GM13976 (cell line): ENCODE measurements at regions not wholly inside any gene's neighbourhood (a gene's known extent, or its start where the extent isn't known, plus 50 kb on each side); places are given as distances from the start of the nearest gene placed in this dataset.

Experiments used
- DNase-seq: peaks from one replicate; pipeline ENCODE4 v3.0.0; 2012; ENCODE audit warnings: low spot score
- CTCF ChIP-seq: IDR thresholded peaks from 2 replicates; pipeline ENCODE4 v1.5.1; 2012; ENCODE audit warnings: borderline replicate concordance, mild to moderate bottlenecking; ENCODE audit not compliant: insufficient read depth; ENCODE audit errors: extremely low read depth, missing control alignments, control extremely low read depth
- in situ Hi-C: fragments of 300-500 bp; cut with MboI; formaldehyde crosslinking; loops from one replicate; pipeline ENCODE4 v1.12.0; 2022; ENCODE audit warnings: low sequenced_read_pairs, mixed read lengths, inconsistent platforms; ENCODE audit not compliant: unreplicated experiment

GRCh38 chr5:44574678-44575077 lies 185.5 kb upstream of the FGF10 start:
- TF ChIP-seq CTCF: no peak
- DNase-seq: no peak
- in situ Hi-C loops: no loop called here

DNA sequence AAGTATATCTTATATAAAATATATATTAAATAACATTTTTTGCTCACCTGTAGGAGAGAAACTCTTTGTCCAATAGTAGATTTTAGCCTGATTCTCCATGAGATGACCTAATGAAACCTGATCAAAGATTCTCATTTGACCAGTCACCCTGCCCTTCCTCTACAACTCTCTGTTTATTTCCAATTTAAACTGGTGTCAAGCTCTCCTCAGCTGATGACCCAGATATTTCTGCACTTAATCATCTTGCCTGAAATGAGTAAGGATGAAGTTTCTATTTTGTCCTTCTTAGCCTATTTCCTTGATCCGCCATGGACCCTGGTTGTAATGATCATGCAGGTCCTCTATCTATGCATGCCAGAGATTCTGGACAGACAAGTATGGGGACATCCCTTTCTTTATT lies 179.3 kb upstream of the FGF10 start:
- DNase-seq: no peak
- no peak for TF ChIP-seq CTCF
- in situ Hi-C loops: no loop called here

- no peak for TF ChIP-seq CTCF
- no peak for DNase-seq
- in situ Hi-C loops: no loop called here
These were observed 176.7 kb upstream of the FGF10 start for GRCh38 chr5:44565902-44566301.

GRCh38 chr5:44565360-44565759 lies 176.1 kb upstream of the FGF10 start:
- DNase-seq: no peak
- no peak for TF ChIP-seq CTCF
- in situ Hi-C loops: no loop called here

DNA sequence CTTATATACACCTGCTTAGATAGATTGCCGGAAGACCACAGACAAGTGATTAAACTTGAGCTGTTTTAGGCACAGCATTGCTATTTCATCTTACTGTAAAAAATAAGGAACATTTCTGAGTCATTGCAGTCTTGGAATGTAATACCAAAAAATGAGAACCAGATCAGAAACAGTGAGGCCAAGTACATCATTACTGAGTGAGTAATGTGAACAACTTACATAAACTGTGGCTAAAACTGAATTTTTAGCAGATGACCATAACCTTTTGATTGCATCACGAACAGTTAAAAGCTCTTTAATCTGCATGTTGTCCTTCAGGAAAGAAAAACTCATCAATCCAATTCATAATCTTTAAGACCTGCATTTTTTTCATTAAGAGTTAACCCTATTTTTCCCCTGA lies 157.1 kb upstream of the FGF10 start:
- in situ Hi-C loops: no loop called here
- DNase-seq: no peak
- no peak for TF ChIP-seq CTCF

DNA sequence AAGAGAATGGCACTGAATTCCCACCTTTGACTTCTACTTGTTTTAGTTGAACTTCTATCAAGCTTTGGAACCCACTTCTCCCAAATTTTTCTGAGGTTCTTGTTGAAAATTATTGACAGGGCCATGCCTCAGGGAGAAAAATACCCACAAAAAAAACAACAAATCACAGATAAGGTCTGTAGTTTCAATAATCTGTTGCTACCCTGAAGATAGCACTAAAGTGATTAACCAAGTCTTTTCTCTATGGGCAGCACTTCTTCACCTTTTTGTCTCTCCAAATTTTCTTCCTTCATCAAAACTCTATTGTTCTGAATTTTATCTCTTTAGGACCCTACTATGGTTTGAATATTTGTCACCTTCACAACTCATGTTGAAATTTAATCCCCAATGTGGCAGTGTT lies 154.3 kb upstream of the FGF10 start:
- TF ChIP-seq CTCF: no peak
- in situ Hi-C loops: no loop called here
- no peak for DNase-seq

DNA sequence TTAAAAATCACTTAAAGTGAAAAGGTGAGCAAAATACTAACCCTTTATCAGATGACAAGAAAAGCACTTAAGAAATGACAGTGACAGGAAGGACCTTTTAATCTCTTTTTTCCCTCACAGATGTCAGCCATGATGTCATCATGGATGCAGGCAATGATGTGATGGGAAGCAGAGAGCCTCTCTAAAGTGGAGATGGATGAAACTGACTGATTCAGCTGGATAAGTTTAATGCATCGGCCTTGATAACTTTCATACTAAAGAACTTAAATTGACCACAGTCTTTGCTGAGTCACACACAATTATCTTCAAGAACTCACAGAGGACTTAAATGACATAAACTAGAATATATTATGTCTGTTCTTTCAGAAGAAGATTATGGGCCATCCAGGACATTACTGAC lies 153.2 kb upstream of the FGF10 start:
- DNase-seq: no peak
- in situ Hi-C loops: no loop called here
- no peak for TF ChIP-seq CTCF
